ENCODE measurements at regions not wholly inside any gene's neighbourhood (a gene's known extent, or its start where the extent isn't known, plus 50 kb on each side); places are given as distances from the start of the nearest gene placed in this dataset.
"Not testable (repeated sequence)": the region's sequence is repeated elsewhere in the genome, so short reads cannot be mapped to it uniquely, and the experiment has no call there.

DNA sequence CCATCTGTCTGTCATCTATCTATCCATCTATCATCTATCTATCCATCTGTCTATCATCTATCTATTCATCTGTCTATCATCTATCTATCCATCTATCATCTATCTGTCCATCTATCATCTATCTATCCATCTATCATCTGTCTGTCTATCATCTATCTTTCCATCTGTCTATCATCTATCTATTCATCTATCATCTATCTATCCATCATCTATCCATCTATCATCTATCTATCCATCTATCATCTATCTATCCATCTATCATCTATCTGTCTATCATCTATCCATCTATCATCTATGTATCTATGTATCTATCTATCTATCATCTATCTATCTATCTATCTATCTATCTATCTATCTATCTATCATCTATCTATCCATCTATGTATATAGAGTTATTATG, 671.6 kb downstream of the UTRN start:
- TF ChIP-seq, protein P1, sequence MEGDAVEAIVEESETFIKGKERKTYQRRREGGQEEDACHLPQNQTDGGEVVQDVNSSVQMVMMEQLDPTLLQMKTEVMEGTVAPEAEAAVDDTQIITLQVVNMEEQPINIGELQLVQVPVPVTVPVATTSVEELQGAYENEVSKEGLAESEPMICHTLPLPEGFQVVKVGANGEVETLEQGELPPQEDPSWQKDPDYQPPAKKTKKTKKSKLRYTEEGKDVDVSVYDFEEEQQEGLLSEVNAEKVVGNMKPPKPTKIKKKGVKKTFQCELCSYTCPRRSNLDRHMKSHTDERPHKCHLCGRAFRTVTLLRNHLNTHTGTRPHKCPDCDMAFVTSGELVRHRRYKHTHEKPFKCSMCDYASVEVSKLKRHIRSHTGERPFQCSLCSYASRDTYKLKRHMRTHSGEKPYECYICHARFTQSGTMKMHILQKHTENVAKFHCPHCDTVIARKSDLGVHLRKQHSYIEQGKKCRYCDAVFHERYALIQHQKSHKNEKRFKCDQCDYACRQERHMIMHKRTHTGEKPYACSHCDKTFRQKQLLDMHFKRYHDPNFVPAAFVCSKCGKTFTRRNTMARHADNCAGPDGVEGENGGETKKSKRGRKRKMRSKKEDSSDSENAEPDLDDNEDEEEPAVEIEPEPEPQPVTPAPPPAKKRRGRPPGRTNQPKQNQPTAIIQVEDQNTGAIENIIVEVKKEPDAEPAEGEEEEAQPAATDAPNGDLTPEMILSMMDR (conservative IDR thresholded peaks at IDR 0.05; ENCODE audit: low read depth in 2 of 2): not testable (repeated sequence)
- TF ChIP-seq, protein P2, sequence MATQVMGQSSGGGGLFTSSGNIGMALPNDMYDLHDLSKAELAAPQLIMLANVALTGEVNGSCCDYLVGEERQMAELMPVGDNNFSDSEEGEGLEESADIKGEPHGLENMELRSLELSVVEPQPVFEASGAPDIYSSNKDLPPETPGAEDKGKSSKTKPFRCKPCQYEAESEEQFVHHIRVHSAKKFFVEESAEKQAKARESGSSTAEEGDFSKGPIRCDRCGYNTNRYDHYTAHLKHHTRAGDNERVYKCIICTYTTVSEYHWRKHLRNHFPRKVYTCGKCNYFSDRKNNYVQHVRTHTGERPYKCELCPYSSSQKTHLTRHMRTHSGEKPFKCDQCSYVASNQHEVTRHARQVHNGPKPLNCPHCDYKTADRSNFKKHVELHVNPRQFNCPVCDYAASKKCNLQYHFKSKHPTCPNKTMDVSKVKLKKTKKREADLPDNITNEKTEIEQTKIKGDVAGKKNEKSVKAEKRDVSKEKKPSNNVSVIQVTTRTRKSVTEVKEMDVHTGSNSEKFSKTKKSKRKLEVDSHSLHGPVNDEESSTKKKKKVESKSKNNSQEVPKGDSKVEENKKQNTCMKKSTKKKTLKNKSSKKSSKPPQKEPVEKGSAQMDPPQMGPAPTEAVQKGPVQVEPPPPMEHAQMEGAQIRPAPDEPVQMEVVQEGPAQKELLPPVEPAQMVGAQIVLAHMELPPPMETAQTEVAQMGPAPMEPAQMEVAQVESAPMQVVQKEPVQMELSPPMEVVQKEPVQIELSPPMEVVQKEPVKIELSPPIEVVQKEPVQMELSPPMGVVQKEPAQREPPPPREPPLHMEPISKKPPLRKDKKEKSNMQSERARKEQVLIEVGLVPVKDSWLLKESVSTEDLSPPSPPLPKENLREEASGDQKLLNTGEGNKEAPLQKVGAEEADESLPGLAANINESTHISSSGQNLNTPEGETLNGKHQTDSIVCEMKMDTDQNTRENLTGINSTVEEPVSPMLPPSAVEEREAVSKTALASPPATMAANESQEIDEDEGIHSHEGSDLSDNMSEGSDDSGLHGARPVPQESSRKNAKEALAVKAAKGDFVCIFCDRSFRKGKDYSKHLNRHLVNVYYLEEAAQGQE (IDR thresholded peaks at IDR 0.05; ENCODE audit: unreplicated experiment): not testable (repeated sequence)
- TF ChIP-seq EZH2 (IDR thresholded peaks at IDR 0.05; ENCODE audit: low read depth, unreplicated experiment); EZH2phosphoT487 (IDR thresholded peaks at IDR 0.05; ENCODE audit: unreplicated experiment); POLR2AphosphoS5 (IDR thresholded peaks at IDR 0.05; ENCODE audit: low read depth); JUNB (IDR thresholded peaks at IDR 0.05; ENCODE audit: unreplicated experiment); NANOG (IDR thresholded peaks at IDR 0.05; ENCODE audit: borderline replicate concordance); ZNF114 (CRISPR knock-in tag; IDR thresholded peaks at IDR 0.05); CREB1 (CRISPR knock-in tag; IDR thresholded peaks at IDR 0.05; ENCODE audit: low read depth); ZNF331 (CRISPR knock-in tag; IDR thresholded peaks at IDR 0.05; ENCODE audit: low read depth): not testable (repeated sequence)
- TF ChIP-seq, protein P3, sequence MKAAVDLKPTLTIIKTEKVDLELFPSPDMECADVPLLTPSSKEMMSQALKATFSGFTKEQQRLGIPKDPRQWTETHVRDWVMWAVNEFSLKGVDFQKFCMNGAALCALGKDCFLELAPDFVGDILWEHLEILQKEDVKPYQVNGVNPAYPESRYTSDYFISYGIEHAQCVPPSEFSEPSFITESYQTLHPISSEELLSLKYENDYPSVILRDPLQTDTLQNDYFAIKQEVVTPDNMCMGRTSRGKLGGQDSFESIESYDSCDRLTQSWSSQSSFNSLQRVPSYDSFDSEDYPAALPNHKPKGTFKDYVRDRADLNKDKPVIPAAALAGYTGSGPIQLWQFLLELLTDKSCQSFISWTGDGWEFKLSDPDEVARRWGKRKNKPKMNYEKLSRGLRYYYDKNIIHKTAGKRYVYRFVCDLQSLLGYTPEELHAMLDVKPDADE (IDR thresholded peaks at IDR 0.05): not testable (repeated sequence)

Data from GM23338 (cell line).